SK-N-SH treated with all-trans-retinoic acid at 6 μM for 48 hours (cell line): ENCODE measurements at regions not wholly inside any gene's neighbourhood (a gene's known extent, or its start where the extent isn't known, plus 50 kb on each side); places are given as distances from the start of the nearest gene placed in this dataset.

ENCODE experiments used
- ATAC-seq: fragments of 200-7000 bp; cut with Tn5 transposase; 3 replicates; pipeline ENCODE4 v1.9.1; 2020; ENCODE audit warnings: mild to moderate bottlenecking, moderate library complexity
- ARNTL ChIP-seq: fragments of 450-650 bp; formaldehyde crosslinking; IDR thresholded peaks from 2 replicates; pipeline ENCODE4 v1.5.0; 2020; ENCODE audit warnings: low read depth, mild to moderate bottlenecking, moderate library complexity, borderline replicate concordance
- BACH2 ChIP-seq: fragments of 250-450 bp; sonication (Bioruptor Pico); IDR thresholded peaks from 2 replicates; pipeline ENCODE4 v1.9.0; 2021; ENCODE audit warnings: mild to moderate bottlenecking, borderline replicate concordance
- CREB5 ChIP-seq: fragments of 250-450 bp; sonication (Bioruptor Pico); IDR thresholded peaks from 2 replicates; pipeline ENCODE4 v1.5.1; 2020; ENCODE audit warnings: low read depth, mild to moderate bottlenecking, moderate library complexity
- CSDC2 ChIP-seq: fragments of 250-450 bp; sonication (Bioruptor Pico); IDR thresholded peaks from 2 replicates; pipeline ENCODE4 v1.5.0; 2020; ENCODE audit warnings: mild to moderate bottlenecking, moderate library complexity
- GLIS3 ChIP-seq: fragments of 250-450 bp; sonication (Bioruptor Pico); IDR thresholded peaks from 2 replicates; pipeline ENCODE4 v1.5.0; 2020; ENCODE audit warnings: mild to moderate bottlenecking, moderate library complexity
- ISL1 ChIP-seq: fragments of 250-450 bp; sonication (Bioruptor Pico); IDR thresholded peaks from 2 replicates; pipeline ENCODE4 v2.1.2; 2022; ENCODE audit warnings: mild to moderate bottlenecking, moderate library complexity
- OSR1 ChIP-seq: fragments of 250-450 bp; sonication (Bioruptor Pico); IDR thresholded peaks from 2 replicates; pipeline ENCODE4 v1.8.0; 2022; ENCODE audit warnings: moderate library complexity, mild to moderate bottlenecking, inconsistent platforms
- PATZ1 ChIP-seq: fragments of 250-450 bp; sonication (Bioruptor Pico); IDR thresholded peaks from 2 replicates; pipeline ENCODE4 v1.8.0; 2020; ENCODE audit warnings: mild to moderate bottlenecking, moderate library complexity, borderline replicate concordance
- POU6F1 ChIP-seq: fragments of 250-450 bp; sonication (Bioruptor Pico); IDR thresholded peaks from 2 replicates; pipeline ENCODE4 v1.8.0; 2021; ENCODE audit warnings: low read depth, mild to moderate bottlenecking, moderate library complexity, borderline replicate concordance
- PPARA ChIP-seq: fragments of 250-450 bp; sonication (Bioruptor Pico); IDR thresholded peaks from 2 replicates; pipeline ENCODE4 v1.5.0; 2020; ENCODE audit warnings: mild to moderate bottlenecking, borderline replicate concordance
- RARB ChIP-seq: fragments of 250-450 bp; sonication (Bioruptor Pico); IDR thresholded peaks from 2 replicates; pipeline ENCODE4 v1.8.0; 2021; ENCODE audit warnings: mild to moderate bottlenecking, moderate library complexity
- SNAI2 ChIP-seq: fragments of 250-450 bp; sonication (Bioruptor Pico); IDR thresholded peaks from 2 replicates; pipeline ENCODE4 v1.5.0; 2020; ENCODE audit warnings: mild to moderate bottlenecking, moderate library complexity
- TCF4 ChIP-seq: fragments of 250-450 bp; sonication (Bioruptor Pico); IDR thresholded peaks from 2 replicates; pipeline ENCODE4 v1.8.0; 2021; ENCODE audit warnings: mild to moderate bottlenecking, moderate library complexity, borderline replicate concordance
- TOX ChIP-seq: fragments of 250-450 bp; sonication (Bioruptor Pico); IDR thresholded peaks from 2 replicates; pipeline ENCODE4 v1.8.0; 2021; ENCODE audit warnings: mild to moderate bottlenecking, moderate library complexity, borderline replicate concordance
- TSHZ2 ChIP-seq: fragments of 250-450 bp; sonication (Bioruptor Pico); IDR thresholded peaks from 2 replicates; pipeline ENCODE4 v1.5.0; 2020; ENCODE audit warnings: mild to moderate bottlenecking, moderate library complexity
- ZC3H10 ChIP-seq: fragments of 250-450 bp; sonication (Bioruptor Pico); IDR thresholded peaks from 2 replicates; pipeline ENCODE4 v1.5.1; 2021; ENCODE audit warnings: mild to moderate bottlenecking, moderate library complexity
- ZFP3 ChIP-seq: fragments of 250-450 bp; sonication (Bioruptor Pico); IDR thresholded peaks from 2 replicates; pipeline ENCODE4 v1.5.0; 2020; ENCODE audit warnings: mild to moderate bottlenecking, moderate library complexity
- ZFP30 ChIP-seq: fragments of 450-650 bp; formaldehyde crosslinking; IDR thresholded peaks from 2 replicates; pipeline ENCODE4 v1.5.0; 2022; ENCODE audit warnings: mild to moderate bottlenecking, moderate library complexity
- ZNF565 ChIP-seq: fragments of 450-650 bp; formaldehyde crosslinking; conservative IDR thresholded peaks from 2 replicates; pipeline ENCODE4 v1.5.0; 2020; ENCODE audit warnings: low read depth, mild to moderate bottlenecking, moderate library complexity
- ZNF70 ChIP-seq: fragments of 450-650 bp; formaldehyde crosslinking; IDR thresholded peaks from 2 replicates; pipeline ENCODE4 v1.5.0; 2020; ENCODE audit warnings: mild to moderate bottlenecking, moderate library complexity
- ZNF8 ChIP-seq: fragments of 450-650 bp; formaldehyde crosslinking; IDR thresholded peaks from 2 replicates; pipeline ENCODE4 v1.5.0; 2020; ENCODE audit warnings: mild to moderate bottlenecking, moderate library complexity

GRCh38 chr16:58948244-58948643 is 214.1 kb upstream of the GOT2 start:
- ATAC-seq = no peak
- TF ChIP-seq RARB = no peak
- TF ChIP-seq ZNF565 = no peak
- no peak for TF ChIP-seq TCF4 (CRISPR knock-in tag)
- TF ChIP-seq PPARA = no peak
- no peak for TF ChIP-seq TSHZ2 (CRISPR knock-in tag)
- TF ChIP-seq ZFP30 = no peak
- TF ChIP-seq, all 23 proteins: peak for 0

- no peak for TF ChIP-seq ZFP3 (CRISPR knock-in tag)
- no peak for TF ChIP-seq ZNF8 (CRISPR knock-in tag)
- no peak for TF ChIP-seq ZNF565
- TF ChIP-seq BACH2 (CRISPR knock-in tag) = no peak
- TF ChIP-seq CSDC2 (CRISPR knock-in tag) = no peak
- TF ChIP-seq GLIS3 (CRISPR knock-in tag) = no peak
- TF ChIP-seq, all 23 proteins: peak for 0
- ATAC-seq = no peak
Measured at GRCh38 chr16:58940609-58941008, 206.5 kb upstream of the GOT2 start.

GRCh38 chr16:58938811-58939210 is 204.7 kb upstream of the GOT2 start:
- TF ChIP-seq POU6F1 (CRISPR knock-in tag) = no peak
- TF ChIP-seq TOX = no peak
- no peak for TF ChIP-seq CREB5 (CRISPR knock-in tag)
- TF ChIP-seq CSDC2 (CRISPR knock-in tag) = no peak
- TF ChIP-seq ZNF565 = no peak
- no peak for TF ChIP-seq PPARA
- no peak for TF ChIP-seq SNAI2 (CRISPR knock-in tag)
- TF ChIP-seq BACH2 (CRISPR knock-in tag) = no peak
- TF ChIP-seq ARNTL (CRISPR knock-in tag) = no peak
- no peak for TF ChIP-seq ZFP30
- no peak for TF ChIP-seq ZFP3 (CRISPR knock-in tag)
- no peak for TF ChIP-seq PATZ1 (CRISPR knock-in tag)
- no peak for TF ChIP-seq ISL1 (CRISPR knock-in tag)
- TF ChIP-seq OSR1 (CRISPR knock-in tag) = no peak
- TF ChIP-seq RARB = no peak
- ATAC-seq = no peak

- no peak for TF ChIP-seq TCF4 (CRISPR knock-in tag)
- TF ChIP-seq ZNF8 (CRISPR knock-in tag) = no peak
- TF ChIP-seq ZFP3 (CRISPR knock-in tag) = no peak
- no peak for TF ChIP-seq TSHZ2 (CRISPR knock-in tag)
- no peak for TF ChIP-seq GLIS3 (CRISPR knock-in tag)
- TF ChIP-seq ZNF70 (CRISPR knock-in tag) = no peak
- no peak for TF ChIP-seq POU6F1 (CRISPR knock-in tag)
- TF ChIP-seq ZNF565 = no peak
- no peak for TF ChIP-seq CSDC2 (CRISPR knock-in tag)
- no peak for TF ChIP-seq ARNTL (CRISPR knock-in tag)
- no peak for TF ChIP-seq RARB
- TF ChIP-seq BACH2 (CRISPR knock-in tag) = no peak
- no peak for TF ChIP-seq TOX
- no peak for TF ChIP-seq ISL1 (CRISPR knock-in tag)
- no peak for TF ChIP-seq ZC3H10 (CRISPR knock-in tag)
- TF ChIP-seq, all 23 proteins: peak for 0
- ATAC-seq = no peak
Measured at GRCh38 chr16:58937661-58938060, 203.5 kb upstream of the GOT2 start.
